ENCODE measurements at regions not wholly inside any gene's neighbourhood (a gene's known extent, or its start where the extent isn't known, plus 50 kb on each side); places are given as distances from the start of the nearest gene placed in this dataset.

DNA sequence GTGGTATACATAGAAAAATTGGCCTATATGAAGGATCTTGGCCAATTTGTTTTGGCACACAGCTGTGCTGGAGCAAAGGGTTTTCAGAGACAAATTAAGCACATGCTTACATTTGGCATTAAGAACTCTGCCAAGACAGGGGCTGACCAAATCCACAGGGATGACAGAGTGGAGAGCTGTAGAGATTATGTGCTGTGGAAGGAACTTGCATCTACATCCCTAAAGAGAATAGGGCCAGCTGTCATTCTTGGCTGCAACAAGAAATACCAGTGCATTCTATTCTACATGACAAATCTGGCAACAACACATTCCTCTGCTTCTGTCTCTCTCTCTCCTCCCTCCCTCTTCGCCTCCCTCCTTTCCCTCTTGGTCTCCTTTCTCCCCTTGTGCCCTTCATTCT is 75.6 kb downstream of the POM121L12 start:
- TF ChIP-seq RAD21 (IDR thresholded peaks at IDR 0.05 in 1 of 2, conservative IDR thresholded peaks at IDR 0.05 in 1 of 2; ENCODE audit: low read depth in 2 of 2, low read length in 2 of 2) = no peak
- TF ChIP-seq, protein P1, sequence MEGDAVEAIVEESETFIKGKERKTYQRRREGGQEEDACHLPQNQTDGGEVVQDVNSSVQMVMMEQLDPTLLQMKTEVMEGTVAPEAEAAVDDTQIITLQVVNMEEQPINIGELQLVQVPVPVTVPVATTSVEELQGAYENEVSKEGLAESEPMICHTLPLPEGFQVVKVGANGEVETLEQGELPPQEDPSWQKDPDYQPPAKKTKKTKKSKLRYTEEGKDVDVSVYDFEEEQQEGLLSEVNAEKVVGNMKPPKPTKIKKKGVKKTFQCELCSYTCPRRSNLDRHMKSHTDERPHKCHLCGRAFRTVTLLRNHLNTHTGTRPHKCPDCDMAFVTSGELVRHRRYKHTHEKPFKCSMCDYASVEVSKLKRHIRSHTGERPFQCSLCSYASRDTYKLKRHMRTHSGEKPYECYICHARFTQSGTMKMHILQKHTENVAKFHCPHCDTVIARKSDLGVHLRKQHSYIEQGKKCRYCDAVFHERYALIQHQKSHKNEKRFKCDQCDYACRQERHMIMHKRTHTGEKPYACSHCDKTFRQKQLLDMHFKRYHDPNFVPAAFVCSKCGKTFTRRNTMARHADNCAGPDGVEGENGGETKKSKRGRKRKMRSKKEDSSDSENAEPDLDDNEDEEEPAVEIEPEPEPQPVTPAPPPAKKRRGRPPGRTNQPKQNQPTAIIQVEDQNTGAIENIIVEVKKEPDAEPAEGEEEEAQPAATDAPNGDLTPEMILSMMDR (IDR thresholded peaks at IDR 0.05; ENCODE audit: control extremely low read depth in 1 of 3, insufficient read depth in 1 of 3, low read depth in 1 of 3, low read length in 3 of 3) = no peak
- TF ChIP-seq HDAC6 (IDR thresholded peaks at IDR 0.05; ENCODE audit: low read depth, low read length) = no peak
- no peak for TF ChIP-seq CREB1 (IDR thresholded peaks at IDR 0.05)
- TF ChIP-seq POLR2AphosphoS5 (IDR thresholded peaks at IDR 0.05; ENCODE audit: low read depth, low read length) = no peak
- no peak for TF ChIP-seq SP1 (IDR thresholded peaks at IDR 0.05; ENCODE audit: low read depth, low read length)
- no peak for TF ChIP-seq EZH2 (IDR thresholded peaks at IDR 0.05; ENCODE audit: low read depth, low read length, severe bottlenecking)
- TF ChIP-seq ZNF274 (IDR thresholded peaks at IDR 0.05; ENCODE audit: borderline replicate concordance, extremely low read depth, low read length) = no peak
- TF ChIP-seq, protein P2, sequence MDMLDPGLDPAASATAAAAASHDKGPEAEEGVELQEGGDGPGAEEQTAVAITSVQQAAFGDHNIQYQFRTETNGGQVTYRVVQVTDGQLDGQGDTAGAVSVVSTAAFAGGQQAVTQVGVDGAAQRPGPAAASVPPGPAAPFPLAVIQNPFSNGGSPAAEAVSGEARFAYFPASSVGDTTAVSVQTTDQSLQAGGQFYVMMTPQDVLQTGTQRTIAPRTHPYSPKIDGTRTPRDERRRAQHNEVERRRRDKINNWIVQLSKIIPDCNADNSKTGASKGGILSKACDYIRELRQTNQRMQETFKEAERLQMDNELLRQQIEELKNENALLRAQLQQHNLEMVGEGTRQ (IDR thresholded peaks at IDR 0.05; ENCODE audit: low read length) = no peak
- no peak for TF ChIP-seq EP300 (IDR thresholded peaks at IDR 0.05; ENCODE audit: borderline replicate concordance in 1 of 2, low read depth in 2 of 2, low read length in 2 of 2)

Data from H1 (cell line).